DOHH2 (cell line): ENCODE measurements at regions not wholly inside any gene's neighbourhood (a gene's known extent, or its start where the extent isn't known, plus 50 kb on each side); places are given as distances from the start of the nearest gene placed in this dataset.

Experiments
- EZH2phosphoT487 ChIP-seq: fragments of 200-600 bp; sonication (generic); IDR thresholded peaks from 2 replicates; pipeline ENCODE4 v1.6.1; 2017; ENCODE audit warnings: borderline replicate concordance, mild to moderate bottlenecking, antibody characterized with exemption, low read length, moderate library complexity, mixed read lengths
- TF ChIP-seq, protein P1 (sequence below): fragments of 200-600 bp; sonication (generic); IDR thresholded peaks from one replicate; pipeline ENCODE4 v1.5.1; 2014; ENCODE audit warnings: antibody characterized with exemption, mild to moderate bottlenecking, low read depth, low read length; ENCODE audit not compliant: poor library complexity, severe bottlenecking

GRCh38 chr6:119834418-119834817 is 484.9 kb upstream of the MAN1A1 start:
- TF ChIP-seq, protein P1, sequence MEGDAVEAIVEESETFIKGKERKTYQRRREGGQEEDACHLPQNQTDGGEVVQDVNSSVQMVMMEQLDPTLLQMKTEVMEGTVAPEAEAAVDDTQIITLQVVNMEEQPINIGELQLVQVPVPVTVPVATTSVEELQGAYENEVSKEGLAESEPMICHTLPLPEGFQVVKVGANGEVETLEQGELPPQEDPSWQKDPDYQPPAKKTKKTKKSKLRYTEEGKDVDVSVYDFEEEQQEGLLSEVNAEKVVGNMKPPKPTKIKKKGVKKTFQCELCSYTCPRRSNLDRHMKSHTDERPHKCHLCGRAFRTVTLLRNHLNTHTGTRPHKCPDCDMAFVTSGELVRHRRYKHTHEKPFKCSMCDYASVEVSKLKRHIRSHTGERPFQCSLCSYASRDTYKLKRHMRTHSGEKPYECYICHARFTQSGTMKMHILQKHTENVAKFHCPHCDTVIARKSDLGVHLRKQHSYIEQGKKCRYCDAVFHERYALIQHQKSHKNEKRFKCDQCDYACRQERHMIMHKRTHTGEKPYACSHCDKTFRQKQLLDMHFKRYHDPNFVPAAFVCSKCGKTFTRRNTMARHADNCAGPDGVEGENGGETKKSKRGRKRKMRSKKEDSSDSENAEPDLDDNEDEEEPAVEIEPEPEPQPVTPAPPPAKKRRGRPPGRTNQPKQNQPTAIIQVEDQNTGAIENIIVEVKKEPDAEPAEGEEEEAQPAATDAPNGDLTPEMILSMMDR = no peak
- no peak for TF ChIP-seq EZH2phosphoT487
